ENCODE measurements at regions not wholly inside any gene's neighbourhood (a gene's known extent, or its start where the extent isn't known, plus 50 kb on each side); places are given as distances from the start of the nearest gene placed in this dataset.
A peak's percentile ranks its signal among the peaks of the same experiment; 100 is the strongest.

DNA sequence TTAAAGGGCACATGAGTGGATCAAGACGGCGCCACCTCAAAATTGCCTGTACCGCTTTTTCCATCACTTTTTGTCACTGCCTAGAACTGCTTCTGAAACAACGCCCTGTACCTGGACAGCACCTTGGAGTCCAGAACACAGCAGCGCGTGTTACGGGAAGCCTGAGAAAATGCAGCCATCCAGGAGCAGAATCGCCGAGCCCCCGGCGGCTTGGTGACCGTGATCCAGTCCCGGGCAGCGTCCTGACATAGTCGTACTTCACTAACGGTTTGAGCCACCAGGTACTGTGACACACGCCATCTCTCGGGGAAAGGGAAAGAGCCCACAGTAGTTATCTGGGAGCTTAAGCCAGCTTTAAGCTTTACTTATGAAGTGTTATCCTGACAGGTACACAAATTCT, 168.9 kb upstream of the SALL3 start:
- no peak for DNase-seq (ENCODE audit: low read depth)

DNA sequence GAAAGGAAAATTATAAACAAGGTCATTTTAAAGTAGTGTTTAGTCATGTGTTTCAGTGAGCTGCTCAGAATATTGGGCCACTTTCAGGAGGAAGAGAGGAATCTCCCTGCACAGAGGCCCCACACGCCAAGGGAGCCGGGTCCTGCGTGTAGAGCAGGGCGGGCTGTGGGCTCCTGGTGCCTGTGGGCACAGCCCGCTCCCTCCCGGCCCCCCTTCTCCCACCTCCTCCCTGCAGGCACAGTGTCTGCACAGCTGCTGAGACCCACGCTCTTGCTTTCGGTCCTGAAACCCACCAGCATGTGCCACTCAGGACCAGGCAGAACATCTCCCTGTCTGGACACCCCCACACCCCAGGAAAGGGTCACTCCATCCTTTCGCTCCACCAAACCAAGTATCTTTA, 167.6 kb upstream of the SALL3 start:
- DNase-seq (ENCODE audit: low read depth), result no peak

DNA sequence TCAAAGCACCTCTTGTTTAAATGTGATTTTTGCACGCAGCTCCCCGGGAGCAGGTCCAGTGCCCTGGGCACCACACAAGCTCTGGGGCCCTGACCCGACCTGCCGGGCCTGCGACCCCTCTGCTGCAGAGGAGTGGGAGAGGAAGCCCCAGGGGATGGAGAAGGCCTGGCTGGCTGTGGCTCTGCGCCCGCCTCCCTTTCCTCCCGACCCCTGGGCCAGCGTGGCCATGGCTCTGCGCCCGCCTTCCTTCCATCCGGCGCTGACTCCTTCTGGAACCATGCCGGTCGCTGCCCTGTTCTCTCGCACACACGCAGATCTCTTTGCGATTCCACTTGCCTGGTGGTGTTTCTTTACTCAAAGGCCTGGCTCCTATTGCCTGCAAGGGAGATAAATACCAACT, 166.5 kb upstream of the SALL3 start:
- DNase-seq (ENCODE audit: low read depth), result peak; percentile 51

DNA sequence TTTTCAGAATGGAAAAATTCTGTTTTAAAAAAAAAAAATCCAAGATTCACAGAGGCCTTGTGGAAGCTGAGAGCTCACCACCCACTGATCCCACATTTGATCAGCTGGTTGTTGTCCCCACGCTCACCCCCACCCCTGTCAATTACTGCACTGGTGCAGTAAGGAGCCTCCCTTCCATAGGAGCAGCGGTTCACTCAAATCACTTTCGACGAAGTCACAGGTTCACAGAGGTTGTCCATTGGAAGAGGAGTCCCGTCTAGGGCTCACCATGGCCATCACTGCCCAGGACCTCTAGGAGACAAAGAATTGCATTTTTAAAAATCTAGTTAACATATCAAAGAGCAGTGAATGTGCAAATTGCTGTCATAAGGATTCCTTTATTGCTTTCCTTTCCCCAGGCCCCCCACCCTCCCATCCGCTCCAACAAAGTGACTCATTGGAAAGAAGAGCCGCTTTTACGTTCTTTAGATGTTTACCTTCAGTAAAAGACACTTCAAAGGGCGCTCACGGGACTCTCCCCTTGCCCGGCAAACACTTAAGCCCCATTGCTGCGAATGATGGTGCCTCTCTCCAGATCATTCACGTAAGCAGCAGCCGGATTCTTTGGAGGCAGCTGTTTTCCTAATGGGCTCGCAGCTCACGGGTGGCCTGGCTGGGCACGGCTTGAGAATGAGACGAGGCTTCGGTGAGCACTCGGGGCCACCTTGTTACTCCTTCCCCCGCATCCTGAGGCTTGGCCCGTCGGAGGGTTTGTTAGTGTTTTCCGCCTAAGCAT, 165.5 kb upstream of the SALL3 start:
- no peak for DNase-seq (ENCODE audit: low read depth)

DNA sequence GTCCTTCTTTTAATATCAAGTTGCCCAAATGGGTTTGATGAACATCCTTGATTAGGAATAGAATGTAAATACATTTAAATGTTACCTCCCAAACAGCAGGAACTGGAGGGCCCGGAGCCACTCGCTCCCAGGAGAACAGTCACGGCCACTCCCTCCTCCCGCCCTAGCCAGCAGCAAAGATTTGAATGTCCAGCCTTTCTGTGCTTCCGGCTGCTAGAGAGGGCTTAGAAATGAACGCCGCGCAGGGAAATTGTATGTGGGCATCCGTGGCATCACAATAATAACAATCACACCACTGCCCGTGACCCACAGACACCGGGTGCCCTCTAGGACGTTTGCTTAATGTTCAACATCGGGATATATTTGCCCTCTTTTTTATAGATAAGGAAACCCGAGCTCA, 164.9 kb upstream of the SALL3 start:
- DNase-seq (ENCODE audit: low read depth), result no peak

GRCh38 chr18:78816114-78816513, 163.5 kb upstream of the SALL3 start:
- no peak for DNase-seq (ENCODE audit: low read depth)

- DNase-seq (ENCODE audit: low read depth), result no peak
Measured at GRCh38 chr18:78816916-78817315, 162.7 kb upstream of the SALL3 start.

DNA sequence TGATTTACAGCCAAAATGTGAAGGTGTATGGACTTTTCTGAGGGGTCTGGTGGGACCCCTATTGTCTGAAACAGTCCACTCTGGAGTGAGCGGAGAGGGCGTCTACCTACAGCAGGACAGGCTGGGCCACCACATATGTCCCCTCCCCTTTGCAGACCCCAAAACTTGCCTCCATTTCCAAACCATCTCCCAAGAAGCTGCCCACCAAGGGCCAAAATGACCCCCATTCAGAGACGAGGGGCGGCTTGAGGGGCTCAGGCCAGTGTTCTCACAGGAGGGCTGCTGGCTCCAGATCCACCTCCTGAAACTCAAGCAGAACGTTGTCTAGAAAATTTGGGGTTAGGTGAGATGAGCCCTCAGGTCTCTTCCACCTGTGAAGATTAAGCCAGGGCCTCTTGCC, 161.1 kb upstream of the SALL3 start:
- DNase-seq (ENCODE audit: low read depth), result no peak

- no peak for DNase-seq (ENCODE audit: low read depth)
Measured at GRCh38 chr18:78818961-78819360, 160.7 kb upstream of the SALL3 start.

GRCh38 chr18:78820161-78820834, 159.3 kb upstream of the SALL3 start:
- DNase-seq (ENCODE audit: low read depth), result no peak

DNA sequence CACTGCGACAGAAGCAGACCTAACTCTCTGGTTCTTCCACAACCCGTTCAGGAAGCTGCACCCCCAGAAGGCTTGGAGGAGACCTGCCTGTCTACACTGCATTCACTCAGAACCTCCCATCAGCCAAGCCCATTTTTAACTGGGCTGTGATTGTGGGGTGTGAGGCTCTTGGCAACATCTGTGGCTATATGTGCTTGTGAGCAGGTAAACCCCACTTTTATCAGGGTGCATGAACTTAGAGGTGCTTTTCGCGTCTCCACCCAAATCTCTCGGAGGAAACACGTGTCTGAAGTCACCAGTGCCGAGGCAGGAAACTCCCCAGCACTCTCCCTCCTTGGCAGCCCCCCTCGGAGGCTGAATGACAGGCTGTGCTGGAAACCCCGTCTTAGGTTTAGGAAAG, 158.2 kb upstream of the SALL3 start:
- no peak for DNase-seq (ENCODE audit: low read depth)

DNA sequence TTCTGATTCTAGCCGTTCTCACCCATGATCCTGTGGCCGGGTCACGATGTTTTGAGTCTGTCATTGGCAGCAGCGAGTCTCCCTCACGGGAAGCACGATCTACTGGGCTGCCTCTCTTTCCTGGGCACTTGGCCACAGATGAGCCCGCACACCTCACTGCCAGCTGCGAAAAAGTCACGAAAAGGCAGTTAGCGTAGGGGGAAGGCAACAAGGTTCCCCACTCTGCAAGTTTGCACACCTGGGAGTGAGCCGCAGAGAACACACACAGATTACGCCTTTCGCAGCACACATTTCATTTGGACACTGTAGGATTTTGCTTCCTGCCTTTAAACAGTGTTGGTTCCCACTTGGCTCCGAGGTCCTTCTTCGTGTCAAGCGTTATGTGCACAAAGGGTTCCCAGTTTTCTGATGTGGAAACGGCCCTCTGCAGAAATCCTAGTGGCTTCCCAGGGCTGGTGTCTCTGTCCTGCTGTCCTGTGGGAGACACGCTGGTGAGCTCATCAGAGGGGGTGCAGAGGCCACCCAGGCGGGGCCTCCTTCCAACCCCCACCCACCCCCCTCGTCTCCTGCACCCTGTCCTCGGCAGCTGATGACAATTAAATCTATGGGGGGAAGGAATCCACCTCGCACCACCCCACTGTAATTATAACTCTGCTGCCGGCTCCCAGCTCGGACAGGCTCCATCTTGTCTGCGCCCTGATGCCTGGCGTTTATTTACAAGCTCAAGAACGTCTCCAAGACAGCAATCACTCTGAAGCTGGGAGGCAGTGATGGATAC, 157.3 kb upstream of the SALL3 start:
- DNase-seq (ENCODE audit: low read depth), result no peak

- DNase-seq (ENCODE audit: low read depth), result no peak
Measured at GRCh38 chr18:78822949-78823285, 156.7 kb upstream of the SALL3 start.

DNA sequence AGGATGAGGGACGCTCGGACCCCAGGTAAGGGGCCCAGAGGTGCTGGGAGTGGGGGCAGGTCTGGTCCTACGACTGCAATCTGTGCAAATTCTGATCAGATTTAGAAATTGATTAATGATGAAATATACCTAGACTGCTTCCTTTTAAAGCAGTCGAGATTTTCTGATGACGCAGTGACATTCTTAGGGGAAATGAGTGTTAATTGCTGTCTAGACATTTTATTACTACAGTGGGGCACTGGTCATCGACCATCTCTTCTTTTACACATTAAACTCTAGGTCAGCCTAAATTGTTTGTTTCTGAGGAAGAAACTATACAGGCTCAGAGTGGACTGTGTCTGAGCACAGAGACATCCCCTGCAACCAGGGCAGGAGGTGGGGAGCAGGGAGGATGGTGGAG, 154.4 kb upstream of the SALL3 start:
- no peak for DNase-seq (ENCODE audit: low read depth)

- no peak for DNase-seq (ENCODE audit: low read depth)
Measured at GRCh38 chr18:78826631-78827030, 153.0 kb upstream of the SALL3 start.

DNA sequence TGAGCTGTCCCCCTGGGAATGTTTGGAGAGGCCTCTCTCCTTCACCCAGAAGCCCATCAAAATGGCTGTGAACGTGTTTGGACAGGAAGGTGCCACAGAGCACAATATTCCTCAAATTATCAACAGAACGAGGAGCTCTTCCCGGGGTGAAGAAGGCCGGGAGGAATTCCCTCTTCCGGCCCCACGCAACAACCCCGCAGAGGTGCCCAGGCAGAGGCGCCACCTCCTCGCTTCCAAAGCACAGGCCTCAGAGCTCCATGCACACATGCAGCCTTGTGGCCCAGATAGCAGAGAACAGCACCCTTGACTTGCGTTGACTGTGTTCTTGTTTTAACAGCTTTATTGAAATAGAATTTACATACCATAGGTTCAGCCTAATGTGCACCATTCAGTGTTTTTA, 152.5 kb upstream of the SALL3 start:
- no peak for DNase-seq (ENCODE audit: low read depth)

GRCh38 chr18:78828131-78828530, 151.5 kb upstream of the SALL3 start:
- DNase-seq (ENCODE audit: low read depth), result no peak

DNA sequence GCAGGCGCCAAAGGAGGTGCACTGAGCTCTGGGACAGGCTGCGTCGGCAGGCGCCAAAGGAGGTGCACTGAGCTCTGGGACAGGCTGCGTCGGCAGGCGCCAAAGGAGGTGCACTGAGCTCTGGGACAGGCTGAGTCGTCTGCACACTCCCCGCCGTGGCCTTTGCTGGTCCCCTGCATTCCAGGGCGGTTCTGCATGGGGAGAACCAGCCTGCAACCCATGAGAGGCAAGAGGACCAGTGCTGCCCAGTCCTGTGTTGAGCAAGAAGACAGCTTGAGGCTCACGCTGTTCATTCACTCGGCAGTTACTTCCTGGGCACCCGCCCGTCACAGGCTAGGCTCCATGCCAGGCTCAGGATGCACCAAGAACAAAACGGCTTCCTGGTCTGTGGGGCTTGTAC, 150.6 kb upstream of the SALL3 start:
- peak; percentile 34 for DNase-seq (ENCODE audit: low read depth)

GRCh38 chr18:78830161-78830560, 149.5 kb upstream of the SALL3 start:
- no peak for DNase-seq (ENCODE audit: low read depth)

- DNase-seq (ENCODE audit: low read depth), result no peak
Measured at GRCh38 chr18:78830826-78831225, 148.8 kb upstream of the SALL3 start.

GRCh38 chr18:78831603-78832002, 148.0 kb upstream of the SALL3 start:
- no peak for DNase-seq (ENCODE audit: low read depth)

DNA sequence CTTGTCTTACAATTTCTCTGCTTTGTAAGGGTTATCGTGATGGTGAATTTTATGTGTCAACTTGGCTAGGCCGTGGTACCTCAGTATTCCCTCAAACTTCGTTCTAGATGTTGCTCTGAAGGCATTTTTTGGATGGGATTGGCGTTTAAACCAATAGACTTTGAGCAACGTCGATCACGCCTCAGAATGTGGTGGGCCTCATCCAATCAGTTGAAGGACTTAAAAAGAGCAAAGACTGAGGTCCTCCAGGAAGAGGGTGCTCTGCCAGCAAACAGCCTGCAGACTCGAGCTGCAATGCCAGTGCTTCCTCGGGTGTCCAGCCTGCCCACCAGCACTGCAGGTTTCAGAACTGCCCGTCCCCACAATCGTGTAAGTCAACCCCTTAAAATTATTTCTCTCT, 145.8 kb upstream of the SALL3 start:
- DNase-seq (ENCODE audit: low read depth), result no peak

- DNase-seq (ENCODE audit: low read depth), result no peak
Measured at GRCh38 chr18:78836838-78837237, 142.8 kb upstream of the SALL3 start.

Measured in Daoy (cell line).